ENCODE measurements at regions not wholly inside any gene's neighbourhood (a gene's known extent, or its start where the extent isn't known, plus 50 kb on each side); places are given as distances from the start of the nearest gene placed in this dataset.
"Not testable (repeated sequence)": the region's sequence is repeated elsewhere in the genome, so short reads cannot be mapped to it uniquely, and the experiment has no call there.

DNA sequence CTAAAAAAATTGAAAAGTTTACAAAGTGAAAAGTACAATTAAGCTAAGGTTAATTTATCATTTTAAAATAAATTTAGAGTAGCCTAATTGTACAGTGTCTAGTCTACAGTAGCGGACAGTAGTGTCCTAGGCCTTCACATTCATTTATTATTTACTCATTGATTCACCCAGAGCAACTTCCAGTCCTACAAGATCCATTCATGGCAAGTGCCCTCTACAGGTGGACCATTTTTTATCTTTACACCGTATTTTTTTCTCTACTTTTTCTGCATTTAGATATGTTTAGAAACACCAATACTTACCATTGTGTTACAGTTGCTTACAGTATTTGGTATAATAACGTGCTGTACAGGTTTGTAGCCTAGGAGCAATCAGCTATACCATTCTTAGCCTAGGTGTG is 84.1 kb downstream of the TSN start:
- Histone ChIP-seq H3K9ac (ENCODE audit: insufficient read depth, low read length, poor library complexity, severe bottlenecking) (no peak overlapping the region), H3K36me3 (replicated peaks in 1 of 2; ENCODE audit: control insufficient read depth in 1 of 2, insufficient read depth in 2 of 2, low read length in 2 of 2) (no peaks in the 10 kb centered on the region), H3K9me3 (replicated peaks in 1 of 2; ENCODE audit: control insufficient read depth in 1 of 2, insufficient read depth in 1 of 2, low read length in 2 of 2) (no peaks in the 10 kb centered on the region), H3K79me2 (ENCODE audit: insufficient read depth, low read length) (no peaks in the 10 kb centered on the region), H3K4me2 (replicated peaks; ENCODE audit: extremely low read depth, low read length, poor library complexity, severe bottlenecking) (no peak overlapping the region), H4K20me1 (ENCODE audit: insufficient read depth, low read length) (no peaks in the 10 kb centered on the region), H2AFZ (ENCODE audit: insufficient read depth, low read depth, low read length, poor library complexity, severe bottlenecking) (no peak overlapping the region), H3K27me3 (ENCODE audit: control insufficient read depth in 2 of 2, insufficient read depth in 2 of 2, low read length in 2 of 2) (no peaks in the 10 kb centered on the region), H3K4me3 (replicated peaks in 1 of 3; ENCODE audit: low read depth in 2 of 3, low read length in 3 of 3) (no peak overlapping the region), H3K4me1 (ENCODE audit: control insufficient read depth in 1 of 2, insufficient read depth in 2 of 2, low read length in 2 of 2) (no peaks in the 10 kb centered on the region), H3K27ac (ENCODE audit: low read depth in 1 of 2, low read length in 2 of 2) (no peak overlapping the region)
- intact Hi-C loops (cut with micrococcal nuclease), result no loop called here
- H3K36me3 Mint-ChIP-seq, result no peaks in the 10 kb centered on the region
- H3K9me3 Mint-ChIP-seq, result peaks cover 0 to 3% (median 0%) of the 10 kb centered on the region in 7 donors
- no peak overlapping the region for H3K4me3 Mint-ChIP-seq
- no peak for DNase-seq
- H3K4me1 Mint-ChIP-seq, result no peaks in the 10 kb centered on the region
- H3K27ac Mint-ChIP-seq, result no peak overlapping the region
- TF ChIP-seq, protein P1, sequence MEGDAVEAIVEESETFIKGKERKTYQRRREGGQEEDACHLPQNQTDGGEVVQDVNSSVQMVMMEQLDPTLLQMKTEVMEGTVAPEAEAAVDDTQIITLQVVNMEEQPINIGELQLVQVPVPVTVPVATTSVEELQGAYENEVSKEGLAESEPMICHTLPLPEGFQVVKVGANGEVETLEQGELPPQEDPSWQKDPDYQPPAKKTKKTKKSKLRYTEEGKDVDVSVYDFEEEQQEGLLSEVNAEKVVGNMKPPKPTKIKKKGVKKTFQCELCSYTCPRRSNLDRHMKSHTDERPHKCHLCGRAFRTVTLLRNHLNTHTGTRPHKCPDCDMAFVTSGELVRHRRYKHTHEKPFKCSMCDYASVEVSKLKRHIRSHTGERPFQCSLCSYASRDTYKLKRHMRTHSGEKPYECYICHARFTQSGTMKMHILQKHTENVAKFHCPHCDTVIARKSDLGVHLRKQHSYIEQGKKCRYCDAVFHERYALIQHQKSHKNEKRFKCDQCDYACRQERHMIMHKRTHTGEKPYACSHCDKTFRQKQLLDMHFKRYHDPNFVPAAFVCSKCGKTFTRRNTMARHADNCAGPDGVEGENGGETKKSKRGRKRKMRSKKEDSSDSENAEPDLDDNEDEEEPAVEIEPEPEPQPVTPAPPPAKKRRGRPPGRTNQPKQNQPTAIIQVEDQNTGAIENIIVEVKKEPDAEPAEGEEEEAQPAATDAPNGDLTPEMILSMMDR (IDR thresholded peaks at IDR 0.05), result no peak
- no CpG with 5 or more reads among the region's 3 CpGs for WGBS (ENCODE audit: insufficient coverage)
- H3K27me3 Mint-ChIP-seq (ENCODE audit: low read depth in 3 of 3), result peaks cover 0 to 10% (median 7%) of the 10 kb centered on the region in 3 donors

DNA sequence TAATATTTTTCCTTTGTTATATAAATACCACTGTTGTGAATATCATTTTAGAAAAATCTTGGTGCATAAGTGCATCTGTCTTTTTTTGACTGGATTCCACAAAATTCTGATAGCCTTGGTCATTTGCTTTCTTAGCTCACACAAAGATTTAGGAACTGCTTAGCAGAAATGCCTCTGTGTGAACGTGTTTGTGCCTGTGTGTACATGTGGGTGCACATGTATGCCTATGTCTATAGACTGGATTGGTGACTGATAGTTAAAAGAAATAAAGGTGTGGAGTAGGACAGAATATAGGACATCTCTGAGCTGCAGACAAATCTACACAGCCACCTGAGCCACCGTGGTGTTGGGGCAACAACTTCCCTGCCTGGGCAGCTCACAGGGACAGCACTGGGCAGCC is 93.8 kb downstream of the TSN start:
- DNase-seq, result no peak
- Histone ChIP-seq H3K79me2 (ENCODE audit: insufficient read depth, low read length) (no peaks in the 10 kb centered on the region), H3K4me1 (ENCODE audit: control insufficient read depth in 1 of 2, insufficient read depth in 2 of 2, low read length in 2 of 2) (no peaks in the 10 kb centered on the region), H3K36me3 (replicated peaks in 1 of 2; ENCODE audit: control insufficient read depth in 1 of 2, insufficient read depth in 2 of 2, low read length in 2 of 2) (no peaks in the 10 kb centered on the region), H3K9ac (ENCODE audit: insufficient read depth, low read length, poor library complexity, severe bottlenecking) (no peak overlapping the region), H2AFZ (ENCODE audit: insufficient read depth, low read depth, low read length, poor library complexity, severe bottlenecking) (no peak overlapping the region), H3K4me2 (replicated peaks; ENCODE audit: extremely low read depth, low read length, poor library complexity, severe bottlenecking) (no peak overlapping the region), H3K4me3 (replicated peaks in 1 of 3; ENCODE audit: low read depth in 2 of 3, low read length in 3 of 3) (no peak overlapping the region), H3K9me3 (replicated peaks in 1 of 2; ENCODE audit: control insufficient read depth in 1 of 2, insufficient read depth in 1 of 2, low read length in 2 of 2) (no peaks in the 10 kb centered on the region), H3K27me3 (ENCODE audit: control insufficient read depth in 2 of 2, insufficient read depth in 2 of 2, low read length in 2 of 2) (no peaks in the 10 kb centered on the region), H4K20me1 (ENCODE audit: insufficient read depth, low read length) (no peaks in the 10 kb centered on the region), H3K27ac (ENCODE audit: low read depth in 1 of 2, low read length in 2 of 2) (no peak overlapping the region)
- Mint-ChIP-seq H3K27me3 (ENCODE audit: low read depth in 3 of 3) (peaks cover 2 to 8% (median 4%) of the 10 kb centered on the region in 3 donors), H3K27ac (no peak overlapping the region), H3K4me1 (no peaks in the 10 kb centered on the region), H3K36me3 (no peaks in the 10 kb centered on the region), H3K4me3 (peak overlapping the region in 1 of 2 donors; percentile 2), H3K9me3 (peaks cover 0 to 7% (median 2%) of the 10 kb centered on the region in 7 donors)
- TF ChIP-seq, protein P1 (IDR thresholded peaks at IDR 0.05), result no peak
- intact Hi-C loops (cut with micrococcal nuclease), result no loop called here
- 80% methylated on average over 2 of the region's 2 CpGs for WGBS (ENCODE audit: insufficient coverage)

DNA sequence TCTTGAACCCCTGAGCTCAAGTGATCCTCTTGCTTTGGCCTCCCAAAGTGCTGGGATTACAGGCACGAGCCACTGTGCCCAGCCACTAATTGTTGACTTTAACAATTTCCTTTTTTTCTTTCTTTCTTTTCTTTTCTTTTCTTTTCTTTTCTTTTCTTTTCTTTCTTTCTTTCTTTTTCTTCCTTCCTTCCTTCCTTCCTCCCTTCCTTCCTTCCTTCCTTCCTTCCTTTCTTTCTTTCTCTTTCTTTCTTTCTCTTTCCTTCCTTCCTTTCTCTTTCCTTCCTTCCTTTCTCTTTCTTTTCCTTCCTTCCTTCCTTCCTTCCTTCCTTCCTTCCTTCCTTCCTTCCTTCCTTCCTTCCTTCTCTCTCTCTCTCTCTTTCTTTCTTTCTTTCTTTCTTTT is 97.7 kb downstream of the TSN start:
- peaks cover 3 to 12% (median 4%) of the 10 kb centered on the region in 3 donors for H3K27me3 Mint-ChIP-seq (ENCODE audit: low read depth in 3 of 3)
- H3K36me3 ChIP-seq (replicated peaks in 1 of 2; ENCODE audit: control insufficient read depth in 1 of 2, insufficient read depth in 2 of 2, low read length in 2 of 2); H3K4me1 ChIP-seq (ENCODE audit: control insufficient read depth in 1 of 2, insufficient read depth in 2 of 2, low read length in 2 of 2); DNase-seq; H3K4me3 Mint-ChIP-seq; H3K27ac Mint-ChIP-seq; H3K4me2 ChIP-seq (replicated peaks; ENCODE audit: extremely low read depth, low read length, poor library complexity, severe bottlenecking); H3K27me3 ChIP-seq (ENCODE audit: control insufficient read depth in 2 of 2, insufficient read depth in 2 of 2, low read length in 2 of 2); H3K79me2 ChIP-seq (ENCODE audit: insufficient read depth, low read length); H3K36me3 Mint-ChIP-seq; H3K9me3 ChIP-seq (replicated peaks in 1 of 2; ENCODE audit: control insufficient read depth in 1 of 2, insufficient read depth in 1 of 2, low read length in 2 of 2); H3K27ac ChIP-seq (ENCODE audit: low read depth in 1 of 2, low read length in 2 of 2); H2AFZ ChIP-seq (ENCODE audit: insufficient read depth, low read depth, low read length, poor library complexity, severe bottlenecking); intact Hi-C loops (cut with micrococcal nuclease); H3K4me3 ChIP-seq (replicated peaks in 1 of 3; ENCODE audit: low read depth in 2 of 3, low read length in 3 of 3); H3K9me3 Mint-ChIP-seq; H4K20me1 ChIP-seq (ENCODE audit: insufficient read depth, low read length); H3K4me1 Mint-ChIP-seq; H3K9ac ChIP-seq (ENCODE audit: insufficient read depth, low read length, poor library complexity, severe bottlenecking): not testable (repeated sequence)
- WGBS (ENCODE audit: insufficient coverage), result 100% methylated on average over 1 of the region's 1 CpG
